Panc1 (cell line): ENCODE measurements at regions not wholly inside any gene's neighbourhood (a gene's known extent, or its start where the extent isn't known, plus 50 kb on each side); places are given as distances from the start of the nearest gene placed in this dataset.

Source experiments
- ATAC-seq: fragments of 200-7000 bp; cut with Tn5 transposase; 2 replicates; pipeline ENCODE4 v1.9.1; 2020; ENCODE audit warnings: mild to moderate bottlenecking, moderate library complexity
- BruUV-seq: library from RNA; stranded (reverse); fragments of 400-500 nt; replicated peaks from 2 replicates; lab custom pipeline; 2021; lab: Mats Ljungman, UMichigan
- CTCF ChIA-PET: fragments of 300-600 bp; sonication (Branson Sonifier 250); formaldehyde crosslinking; loops from one replicate; lab custom pipeline; 2022; ENCODE audit warnings: antibody characterized with exemption; lab: Charles Lee
- POLR2A ChIA-PET: fragments of 300-600 bp; sonication (Branson Sonifier 250); formaldehyde crosslinking; loops from one replicate; lab custom pipeline; 2022; ENCODE audit warnings: antibody characterized with exemption; lab: Charles Lee
- DNase-seq: peaks from one replicate; pipeline ENCODE4 v3.0.0-alpha.2; 2010; ENCODE audit warnings: low read depth, low spot score
- H3K27ac ChIP-seq: 2 replicates; pipeline ENCODE4 v1.5.1; 2011; ENCODE audit warnings: mild to moderate bottlenecking, low read length, inconsistent platforms
- H3K27me3 ChIP-seq: fragments of 200-500 bp; sonication (Bioruptor generic); 2 replicates; pipeline ENCODE4 v1.6.0; 2014; ENCODE audit warnings: low read length, inconsistent platforms; ENCODE audit not compliant: control insufficient read depth, insufficient read depth
- H3K36me3 ChIP-seq: fragments of 200-500 bp; sonication (Bioruptor generic); 2 replicates; pipeline ENCODE4 v1.5.1; 2014; ENCODE audit warnings: inconsistent platforms, mild to moderate bottlenecking, low read length, moderate library complexity; ENCODE audit not compliant: control insufficient read depth, insufficient read depth
- H3K4me1 ChIP-seq: 2 replicates; pipeline ENCODE4 v1.5.1; 2011; ENCODE audit warnings: inconsistent platforms, mild to moderate bottlenecking, low read length, moderate library complexity; ENCODE audit not compliant: control insufficient read depth, insufficient read depth
- H3K4me3 ChIP-seq, 2 experiments: 2 replicates each; pipeline ENCODE4 v1.5.1; 2011 to 2012; ENCODE audit warnings: low read depth in 2 of 2, low read length in 2 of 2, mild to moderate bottlenecking in 2 of 2, inconsistent platforms in 1 of 2, moderate library complexity in 1 of 2
- H3K9me3 ChIP-seq: fragments of 200-500 bp; sonication (Bioruptor generic); 2 replicates; pipeline ENCODE4 v1.5.1; 2014; ENCODE audit warnings: low read depth, mild to moderate bottlenecking, inconsistent platforms, low read length, moderate library complexity; ENCODE audit not compliant: control insufficient read depth, insufficient read depth
- CTCF ChIP-seq: fragments of 450-650 bp; IDR thresholded peaks from 2 replicates; pipeline ENCODE4 v1.5.1; 2017; ENCODE audit warnings: mild to moderate bottlenecking
- POLR2AphosphoS5 ChIP-seq: IDR thresholded peaks from 2 replicates; pipeline ENCODE4 v1.6.1; 2012; ENCODE audit warnings: mild to moderate bottlenecking, low read depth, low read length, moderate library complexity
- REST ChIP-seq, 2 experiments: IDR thresholded peaks; 2 replicates each; pipeline ENCODE4 v1.6.1; 2011 to 2012; ENCODE audit warnings: low read depth in 2 of 2, control low read depth in 1 of 2, low read length in 1 of 2, mild to moderate bottlenecking in 1 of 2, moderate library complexity in 1 of 2; ENCODE audit not compliant: insufficient read depth in 1 of 2
- SIN3A ChIP-seq: IDR thresholded peaks from 2 replicates; pipeline ENCODE4 v1.6.1; 2012; ENCODE audit warnings: low read depth, mild to moderate bottlenecking, low read length, moderate library complexity, borderline replicate concordance; ENCODE audit not compliant: insufficient read depth
- TCF7L2 ChIP-seq: IDR thresholded peaks from 2 replicates; pipeline ENCODE4 v1.6.1; 2011; ENCODE audit warnings: mild to moderate bottlenecking, low read depth, low read length, inconsistent platforms
- in situ Hi-C: cut with HindIII; loops from 2 replicates; pipeline ENCODE4 v1.10.0; 2016; ENCODE audit warnings: low sequenced_read_pairs, low pct_unique_long_range_greater_than_20kb
- intact Hi-C: fragments of 100-400 bp; cut with micrococcal nuclease; formaldehyde crosslinking; loops from one replicate; pipeline ENCODE4 v1.10.0; 2022; ENCODE audit not compliant: unreplicated experiment

GRCh38 chr1:98299313-98299712 lies 362.2 kb upstream of the SNX7 start:
- POLR2A ChIA-PET, result no interaction called here
- Histone ChIP-seq H3K36me3 (no peaks in the 10 kb centered on the region), H3K9me3 (no peaks in the 10 kb centered on the region), H3K27me3 (no peaks in the 10 kb centered on the region), H3K4me3 (no peak overlapping the region), H3K4me1 (no peaks in the 10 kb centered on the region), H3K27ac (no peak overlapping the region)
- in situ Hi-C loops (no loop called here), intact Hi-C loops (no loop called here)
- no peak for DNase-seq
- no peak for ATAC-seq
- no peak for TF ChIP-seq CTCF
- no peak for TF ChIP-seq TCF7L2
- no peak for TF ChIP-seq REST (IDR thresholded peaks at IDR 0.05; ENCODE audit: insufficient read depth in 1 of 2, low read depth in 2 of 2, low read length in 1 of 2)
- TF ChIP-seq POLR2AphosphoS5, result no peak
- no peak for TF ChIP-seq SIN3A
- BruUV-seq, result no TSS peak
- CTCF ChIA-PET, result no interaction called here

- Histone ChIP-seq H3K27me3 (no peaks in the 10 kb centered on the region), H3K9me3 (no peaks in the 10 kb centered on the region), H3K4me1 (no peaks in the 10 kb centered on the region), H3K27ac (no peak overlapping the region), H3K36me3 (no peaks in the 10 kb centered on the region), H3K4me3 (no peak overlapping the region)
- DNase-seq (no peak), ATAC-seq (no peak)
- no TSS peak for BruUV-seq
- ChIA-PET POLR2A (no interaction called here), CTCF (no interaction called here)
- intact Hi-C loops (no loop called here), in situ Hi-C loops (no loop called here)
- no peak for TF ChIP-seq POLR2AphosphoS5
These were observed 363.2 kb upstream of the SNX7 start for GRCh38 chr1:98298319-98298718.

GRCh38 chr1:98296681-98297080 lies 364.8 kb upstream of the SNX7 start:
- no peak overlapping the region for H3K27ac ChIP-seq
- no peak overlapping the region for H3K4me3 ChIP-seq
- H3K27me3 ChIP-seq, result no peaks in the 10 kb centered on the region
- CTCF ChIA-PET, result no interaction called here
- BruUV-seq, result no TSS peak
- H3K9me3 ChIP-seq, result no peaks in the 10 kb centered on the region
- in situ Hi-C loops, result no loop called here
- intact Hi-C loops, result no loop called here
- no peak for DNase-seq
- POLR2A ChIA-PET, result no interaction called here
- no peaks in the 10 kb centered on the region for H3K4me1 ChIP-seq
- no peaks in the 10 kb centered on the region for H3K36me3 ChIP-seq
- ATAC-seq, result no peak
- TF ChIP-seq CTCF, result no peak
- TF ChIP-seq POLR2AphosphoS5, result no peak
- TF ChIP-seq SIN3A, result no peak
- no peak for TF ChIP-seq TCF7L2
- TF ChIP-seq REST (IDR thresholded peaks at IDR 0.05; ENCODE audit: insufficient read depth in 1 of 2, low read depth in 2 of 2, low read length in 1 of 2), result no peak
